SK-N-SH treated with all-trans-retinoic acid at 6 μM for 48 hours (cell line): ENCODE measurements at regions not wholly inside any gene's neighbourhood (a gene's known extent, or its start where the extent isn't known, plus 50 kb on each side); places are given as distances from the start of the nearest gene placed in this dataset.

Experiments used
- ATAC-seq: fragments of 200-7000 bp; cut with Tn5 transposase; 3 replicates; pipeline ENCODE4 v1.9.1; 2020; ENCODE audit warnings: mild to moderate bottlenecking, moderate library complexity
- ARNTL ChIP-seq: fragments of 450-650 bp; formaldehyde crosslinking; IDR thresholded peaks from 2 replicates; pipeline ENCODE4 v1.5.0; 2020; ENCODE audit warnings: low read depth, mild to moderate bottlenecking, moderate library complexity, borderline replicate concordance
- BACH2 ChIP-seq: fragments of 250-450 bp; sonication (Bioruptor Pico); IDR thresholded peaks from 2 replicates; pipeline ENCODE4 v1.9.0; 2021; ENCODE audit warnings: mild to moderate bottlenecking, borderline replicate concordance
- CSDC2 ChIP-seq: fragments of 250-450 bp; sonication (Bioruptor Pico); IDR thresholded peaks from 2 replicates; pipeline ENCODE4 v1.5.0; 2020; ENCODE audit warnings: mild to moderate bottlenecking, moderate library complexity
- ISL1 ChIP-seq: fragments of 250-450 bp; sonication (Bioruptor Pico); IDR thresholded peaks from 2 replicates; pipeline ENCODE4 v2.1.2; 2022; ENCODE audit warnings: mild to moderate bottlenecking, moderate library complexity
- OSR1 ChIP-seq: fragments of 250-450 bp; sonication (Bioruptor Pico); IDR thresholded peaks from 2 replicates; pipeline ENCODE4 v1.8.0; 2022; ENCODE audit warnings: moderate library complexity, mild to moderate bottlenecking, inconsistent platforms
- PPARA ChIP-seq: fragments of 250-450 bp; sonication (Bioruptor Pico); IDR thresholded peaks from 2 replicates; pipeline ENCODE4 v1.5.0; 2020; ENCODE audit warnings: mild to moderate bottlenecking, borderline replicate concordance
- RARB ChIP-seq: fragments of 250-450 bp; sonication (Bioruptor Pico); IDR thresholded peaks from 2 replicates; pipeline ENCODE4 v1.8.0; 2021; ENCODE audit warnings: mild to moderate bottlenecking, moderate library complexity
- SNAI2 ChIP-seq: fragments of 250-450 bp; sonication (Bioruptor Pico); IDR thresholded peaks from 2 replicates; pipeline ENCODE4 v1.5.0; 2020; ENCODE audit warnings: mild to moderate bottlenecking, moderate library complexity
- TCF4 ChIP-seq: fragments of 250-450 bp; sonication (Bioruptor Pico); IDR thresholded peaks from 2 replicates; pipeline ENCODE4 v1.8.0; 2021; ENCODE audit warnings: mild to moderate bottlenecking, moderate library complexity, borderline replicate concordance
- TOX ChIP-seq: fragments of 250-450 bp; sonication (Bioruptor Pico); IDR thresholded peaks from 2 replicates; pipeline ENCODE4 v1.8.0; 2021; ENCODE audit warnings: mild to moderate bottlenecking, moderate library complexity, borderline replicate concordance
- ZC3H10 ChIP-seq: fragments of 250-450 bp; sonication (Bioruptor Pico); IDR thresholded peaks from 2 replicates; pipeline ENCODE4 v1.5.1; 2021; ENCODE audit warnings: mild to moderate bottlenecking, moderate library complexity
- ZFP3 ChIP-seq: fragments of 250-450 bp; sonication (Bioruptor Pico); IDR thresholded peaks from 2 replicates; pipeline ENCODE4 v1.5.0; 2020; ENCODE audit warnings: mild to moderate bottlenecking, moderate library complexity
- ZFP30 ChIP-seq: fragments of 450-650 bp; formaldehyde crosslinking; IDR thresholded peaks from 2 replicates; pipeline ENCODE4 v1.5.0; 2022; ENCODE audit warnings: mild to moderate bottlenecking, moderate library complexity
- ZNF565 ChIP-seq: fragments of 450-650 bp; formaldehyde crosslinking; conservative IDR thresholded peaks from 2 replicates; pipeline ENCODE4 v1.5.0; 2020; ENCODE audit warnings: low read depth, mild to moderate bottlenecking, moderate library complexity
- ZNF70 ChIP-seq: fragments of 450-650 bp; formaldehyde crosslinking; IDR thresholded peaks from 2 replicates; pipeline ENCODE4 v1.5.0; 2020; ENCODE audit warnings: mild to moderate bottlenecking, moderate library complexity
- ZNF8 ChIP-seq: fragments of 450-650 bp; formaldehyde crosslinking; IDR thresholded peaks from 2 replicates; pipeline ENCODE4 v1.5.0; 2020; ENCODE audit warnings: mild to moderate bottlenecking, moderate library complexity
- TF ChIP-seq, protein P1 (sequence below): fragments of 250-450 bp; sonication (Bioruptor Pico); IDR thresholded peaks from 2 replicates; pipeline ENCODE4 v1.8.0; 2020; ENCODE audit warnings: mild to moderate bottlenecking, moderate library complexity, borderline replicate concordance
- TF ChIP-seq, protein P2 (sequence below): fragments of 250-450 bp; sonication (Bioruptor Pico); IDR thresholded peaks from 2 replicates; pipeline ENCODE4 v1.5.1; 2021; ENCODE audit warnings: mild to moderate bottlenecking, moderate library complexity
- TF ChIP-seq, protein P3 (sequence below): fragments of 250-450 bp; sonication (Bioruptor Pico); IDR thresholded peaks from 2 replicates; pipeline ENCODE4 v1.5.1; 2020; ENCODE audit warnings: low read depth, mild to moderate bottlenecking, moderate library complexity
- TF ChIP-seq, protein P4 (sequence below): fragments of 250-450 bp; sonication (Bioruptor Pico); IDR thresholded peaks from 2 replicates; pipeline ENCODE4 v1.5.0; 2020; ENCODE audit warnings: mild to moderate bottlenecking, moderate library complexity
- TF ChIP-seq, protein P5 (sequence below): fragments of 250-450 bp; sonication (Bioruptor Pico); IDR thresholded peaks from 2 replicates; pipeline ENCODE4 v1.8.0; 2021; ENCODE audit warnings: low read depth, mild to moderate bottlenecking, moderate library complexity, borderline replicate concordance

DNA sequence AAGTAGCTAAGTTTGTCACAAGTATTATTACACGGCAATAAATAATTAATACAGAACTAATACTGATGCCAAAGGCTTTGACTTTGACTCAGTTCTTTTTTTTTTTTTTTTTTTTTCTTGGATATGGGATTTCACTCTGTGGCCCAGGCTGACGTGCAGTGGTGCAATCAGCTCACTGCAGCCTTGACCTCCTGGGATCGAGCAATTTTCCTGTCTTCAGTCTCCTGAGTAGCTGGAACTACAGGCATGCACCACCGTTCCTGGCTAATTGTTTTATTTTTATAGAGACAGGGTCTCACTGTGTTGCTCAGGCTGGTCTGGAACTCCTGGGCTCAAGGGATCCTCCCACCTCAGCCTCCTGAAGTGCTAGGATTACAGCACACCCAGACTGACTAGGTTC, 284.5 kb downstream of the SS18 start:
- TF ChIP-seq SNAI2 (CRISPR knock-in tag) (no peak), ZNF70 (no peak), ZFP3 (no peak), ZNF8 (CRISPR knock-in tag) (no peak), CSDC2 (CRISPR knock-in tag) (no peak), ZC3H10 (no peak), BACH2 (CRISPR knock-in tag) (no peak)
- TF ChIP-seq, protein P1, sequence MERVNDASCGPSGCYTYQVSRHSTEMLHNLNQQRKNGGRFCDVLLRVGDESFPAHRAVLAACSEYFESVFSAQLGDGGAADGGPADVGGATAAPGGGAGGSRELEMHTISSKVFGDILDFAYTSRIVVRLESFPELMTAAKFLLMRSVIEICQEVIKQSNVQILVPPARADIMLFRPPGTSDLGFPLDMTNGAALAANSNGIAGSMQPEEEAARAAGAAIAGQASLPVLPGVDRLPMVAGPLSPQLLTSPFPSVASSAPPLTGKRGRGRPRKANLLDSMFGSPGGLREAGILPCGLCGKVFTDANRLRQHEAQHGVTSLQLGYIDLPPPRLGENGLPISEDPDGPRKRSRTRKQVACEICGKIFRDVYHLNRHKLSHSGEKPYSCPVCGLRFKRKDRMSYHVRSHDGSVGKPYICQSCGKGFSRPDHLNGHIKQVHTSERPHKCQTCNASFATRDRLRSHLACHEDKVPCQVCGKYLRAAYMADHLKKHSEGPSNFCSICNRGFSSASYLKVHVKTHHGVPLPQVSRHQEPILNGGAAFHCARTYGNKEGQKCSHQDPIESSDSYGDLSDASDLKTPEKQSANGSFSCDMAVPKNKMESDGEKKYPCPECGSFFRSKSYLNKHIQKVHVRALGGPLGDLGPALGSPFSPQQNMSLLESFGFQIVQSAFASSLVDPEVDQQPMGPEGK (CRISPR knock-in tag): no peak
- TF ChIP-seq, protein P2, sequence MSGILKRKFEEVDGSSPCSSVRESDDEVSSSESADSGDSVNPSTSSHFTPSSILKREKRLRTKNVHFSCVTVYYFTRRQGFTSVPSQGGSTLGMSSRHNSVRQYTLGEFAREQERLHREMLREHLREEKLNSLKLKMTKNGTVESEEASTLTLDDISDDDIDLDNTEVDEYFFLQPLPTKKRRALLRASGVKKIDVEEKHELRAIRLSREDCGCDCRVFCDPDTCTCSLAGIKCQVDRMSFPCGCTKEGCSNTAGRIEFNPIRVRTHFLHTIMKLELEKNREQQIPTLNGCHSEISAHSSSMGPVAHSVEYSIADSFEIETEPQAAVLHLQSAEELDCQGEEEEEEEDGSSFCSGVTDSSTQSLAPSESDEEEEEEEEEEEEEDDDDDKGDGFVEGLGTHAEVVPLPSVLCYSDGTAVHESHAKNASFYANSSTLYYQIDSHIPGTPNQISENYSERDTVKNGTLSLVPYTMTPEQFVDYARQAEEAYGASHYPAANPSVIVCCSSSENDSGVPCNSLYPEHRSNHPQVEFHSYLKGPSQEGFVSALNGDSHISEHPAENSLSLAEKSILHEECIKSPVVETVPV (CRISPR knock-in tag): no peak

DNA sequence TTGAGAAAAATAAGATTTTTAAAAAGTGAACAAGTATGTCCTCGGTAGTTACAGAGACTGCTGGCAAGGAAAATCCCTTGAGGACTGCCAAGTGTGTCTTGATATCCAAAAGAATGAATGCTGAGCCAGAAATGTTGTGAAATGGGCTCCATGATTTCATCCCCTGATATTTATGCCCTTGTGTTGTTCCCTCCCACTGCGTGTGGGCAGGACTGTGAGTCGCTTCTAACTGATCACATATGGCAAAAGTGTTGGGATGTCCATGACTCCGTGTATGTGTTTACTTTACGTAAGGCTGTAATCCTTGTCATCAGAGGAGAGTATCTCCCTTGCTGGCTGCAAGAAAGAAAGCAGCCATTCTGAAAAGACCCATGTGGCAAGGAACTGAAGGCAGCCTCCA, 285.1 kb downstream of the SS18 start:
- peak; percentile 60 for ATAC-seq
- TF ChIP-seq, protein P3, sequence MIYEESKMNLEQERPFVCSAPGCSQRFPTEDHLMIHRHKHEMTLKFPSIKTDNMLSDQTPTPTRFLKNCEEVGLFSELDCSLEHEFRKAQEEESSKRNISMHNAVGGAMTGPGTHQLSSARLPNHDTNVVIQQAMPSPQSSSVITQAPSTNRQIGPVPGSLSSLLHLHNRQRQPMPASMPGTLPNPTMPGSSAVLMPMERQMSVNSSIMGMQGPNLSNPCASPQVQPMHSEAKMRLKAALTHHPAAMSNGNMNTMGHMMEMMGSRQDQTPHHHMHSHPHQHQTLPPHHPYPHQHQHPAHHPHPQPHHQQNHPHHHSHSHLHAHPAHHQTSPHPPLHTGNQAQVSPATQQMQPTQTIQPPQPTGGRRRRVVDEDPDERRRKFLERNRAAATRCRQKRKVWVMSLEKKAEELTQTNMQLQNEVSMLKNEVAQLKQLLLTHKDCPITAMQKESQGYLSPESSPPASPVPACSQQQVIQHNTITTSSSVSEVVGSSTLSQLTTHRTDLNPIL (CRISPR knock-in tag): no peak
- no peak for TF ChIP-seq ISL1 (CRISPR knock-in tag)
- TF ChIP-seq, protein P4, sequence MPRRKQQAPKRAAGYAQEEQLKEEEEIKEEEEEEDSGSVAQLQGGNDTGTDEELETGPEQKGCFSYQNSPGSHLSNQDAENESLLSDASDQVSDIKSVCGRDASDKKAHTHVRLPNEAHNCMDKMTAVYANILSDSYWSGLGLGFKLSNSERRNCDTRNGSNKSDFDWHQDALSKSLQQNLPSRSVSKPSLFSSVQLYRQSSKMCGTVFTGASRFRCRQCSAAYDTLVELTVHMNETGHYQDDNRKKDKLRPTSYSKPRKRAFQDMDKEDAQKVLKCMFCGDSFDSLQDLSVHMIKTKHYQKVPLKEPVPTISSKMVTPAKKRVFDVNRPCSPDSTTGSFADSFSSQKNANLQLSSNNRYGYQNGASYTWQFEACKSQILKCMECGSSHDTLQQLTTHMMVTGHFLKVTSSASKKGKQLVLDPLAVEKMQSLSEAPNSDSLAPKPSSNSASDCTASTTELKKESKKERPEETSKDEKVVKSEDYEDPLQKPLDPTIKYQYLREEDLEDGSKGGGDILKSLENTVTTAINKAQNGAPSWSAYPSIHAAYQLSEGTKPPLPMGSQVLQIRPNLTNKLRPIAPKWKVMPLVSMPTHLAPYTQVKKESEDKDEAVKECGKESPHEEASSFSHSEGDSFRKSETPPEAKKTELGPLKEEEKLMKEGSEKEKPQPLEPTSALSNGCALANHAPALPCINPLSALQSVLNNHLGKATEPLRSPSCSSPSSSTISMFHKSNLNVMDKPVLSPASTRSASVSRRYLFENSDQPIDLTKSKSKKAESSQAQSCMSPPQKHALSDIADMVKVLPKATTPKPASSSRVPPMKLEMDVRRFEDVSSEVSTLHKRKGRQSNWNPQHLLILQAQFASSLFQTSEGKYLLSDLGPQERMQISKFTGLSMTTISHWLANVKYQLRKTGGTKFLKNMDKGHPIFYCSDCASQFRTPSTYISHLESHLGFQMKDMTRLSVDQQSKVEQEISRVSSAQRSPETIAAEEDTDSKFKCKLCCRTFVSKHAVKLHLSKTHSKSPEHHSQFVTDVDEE (CRISPR knock-in tag): no peak
- TF ChIP-seq, all 23 proteins: peak for 0

More for the DNA sequence above, 284.5 kb downstream of the SS18 start:
- ATAC-seq: no peak

DNA sequence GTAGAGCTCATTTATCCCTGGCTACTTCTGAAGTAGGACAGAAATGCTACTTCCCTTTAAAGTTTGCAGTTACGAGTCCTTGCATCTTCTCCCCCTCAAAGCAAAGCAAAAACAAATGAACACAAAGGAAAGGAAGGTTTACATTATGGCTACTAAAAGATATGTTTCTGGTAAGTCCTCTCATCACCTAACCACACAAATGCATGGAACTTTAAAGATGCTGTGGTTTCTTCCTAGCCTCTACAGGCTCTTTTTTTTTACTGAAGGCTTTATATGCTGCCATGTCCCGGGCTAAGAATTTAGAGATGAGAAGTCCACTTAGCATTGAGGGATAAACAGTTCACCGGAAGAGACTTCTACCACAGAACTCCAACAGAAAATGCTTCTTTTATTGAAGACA, 291.2 kb downstream of the SS18 start:
- no peak for ATAC-seq
- TF ChIP-seq ZNF8 (CRISPR knock-in tag) (no peak), OSR1 (CRISPR knock-in tag) (no peak), CSDC2 (CRISPR knock-in tag) (no peak), TOX (CRISPR knock-in tag) (no peak), BACH2 (CRISPR knock-in tag) (no peak), PPARA (CRISPR knock-in tag) (no peak), ZNF565 (CRISPR knock-in tag) (no peak), TCF4 (CRISPR knock-in tag) (no peak), ZC3H10 (no peak), ZNF70 (no peak), ZFP3 (no peak), ZFP30 (CRISPR knock-in tag) (no peak), ARNTL (CRISPR knock-in tag) (no peak), RARB (no peak), ISL1 (CRISPR knock-in tag) (no peak)
- TF ChIP-seq, protein P3 (CRISPR knock-in tag): no peak
- TF ChIP-seq, protein P4 (CRISPR knock-in tag): no peak
- TF ChIP-seq, protein P2 (CRISPR knock-in tag): no peak
- TF ChIP-seq, protein P5, sequence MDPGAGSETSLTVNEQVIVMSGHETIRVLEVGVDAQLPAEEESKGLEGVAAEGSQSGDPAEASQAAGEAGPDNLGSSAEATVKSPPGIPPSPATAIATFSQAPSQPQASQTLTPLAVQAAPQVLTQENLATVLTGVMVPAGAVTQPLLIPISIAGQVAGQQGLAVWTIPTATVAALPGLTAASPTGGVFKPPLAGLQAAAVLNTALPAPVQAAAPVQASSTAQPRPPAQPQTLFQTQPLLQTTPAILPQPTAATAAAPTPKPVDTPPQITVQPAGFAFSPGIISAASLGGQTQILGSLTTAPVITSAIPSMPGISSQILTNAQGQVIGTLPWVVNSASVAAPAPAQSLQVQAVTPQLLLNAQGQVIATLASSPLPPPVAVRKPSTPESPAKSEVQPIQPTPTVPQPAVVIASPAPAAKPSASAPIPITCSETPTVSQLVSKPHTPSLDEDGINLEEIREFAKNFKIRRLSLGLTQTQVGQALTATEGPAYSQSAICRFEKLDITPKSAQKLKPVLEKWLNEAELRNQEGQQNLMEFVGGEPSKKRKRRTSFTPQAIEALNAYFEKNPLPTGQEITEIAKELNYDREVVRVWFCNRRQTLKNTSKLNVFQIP (CRISPR knock-in tag): no peak
